GM12892 (cell line): ENCODE measurements at regions not wholly inside any gene's neighbourhood (a gene's known extent, or its start where the extent isn't known, plus 50 kb on each side); places are given as distances from the start of the nearest gene placed in this dataset.

Source experiments
- POLR2A ChIP-seq: IDR thresholded peaks from 2 replicates; pipeline ENCODE4 v1.6.1; 2011; ENCODE audit warnings: low read depth, low read length, control low read depth
- POLR2AphosphoS5 ChIP-seq: IDR thresholded peaks from 2 replicates; pipeline ENCODE4 v1.6.1; 2011; ENCODE audit warnings: low read depth, low read length, control low read depth
- TAF1 ChIP-seq: IDR thresholded peaks from 2 replicates; pipeline ENCODE4 v1.6.1; 2011; ENCODE audit warnings: low read depth, mild to moderate bottlenecking, control low read depth, low read length, borderline replicate concordance

GRCh38 chr9:113648048-113648447, 184.5 kb downstream of the RGS3 start:
- TF ChIP-seq POLR2A (no peak), TAF1 (no peak), POLR2AphosphoS5 (no peak)
